ENCODE measurements at regions not wholly inside any gene's neighbourhood (a gene's known extent, or its start where the extent isn't known, plus 50 kb on each side); places are given as distances from the start of the nearest gene placed in this dataset.
"Not testable (repeated sequence)": the region's sequence is repeated elsewhere in the genome, so short reads cannot be mapped to it uniquely, and the experiment has no call there.

- no peak for DNase-seq (ENCODE audit: low spot score)
Measured at GRCh38 chr7:27412164-27412563, 169.6 kb downstream of the EVX1 start.

DNA sequence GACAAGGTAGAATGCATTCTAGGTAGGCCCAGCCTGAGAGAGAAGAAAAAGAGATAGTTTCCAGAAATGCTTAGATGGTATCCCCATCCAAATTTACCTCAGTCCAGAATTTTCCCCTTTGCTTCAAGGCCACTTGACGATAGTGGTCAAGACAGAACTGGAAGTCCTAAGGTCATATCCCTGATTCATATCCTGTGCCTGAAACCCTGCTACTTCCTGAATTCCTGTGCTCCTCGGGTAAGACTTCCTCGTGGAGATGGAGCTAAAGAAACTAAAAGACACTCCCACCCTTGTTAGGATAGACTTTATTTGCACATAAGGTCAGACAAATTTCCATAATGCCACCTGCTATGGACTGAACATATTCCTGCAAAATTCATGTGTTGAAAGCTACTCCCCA lies 175.9 kb downstream of the EVX1 start:
- DNase-seq (ENCODE audit: low spot score), result no peak

DNA sequence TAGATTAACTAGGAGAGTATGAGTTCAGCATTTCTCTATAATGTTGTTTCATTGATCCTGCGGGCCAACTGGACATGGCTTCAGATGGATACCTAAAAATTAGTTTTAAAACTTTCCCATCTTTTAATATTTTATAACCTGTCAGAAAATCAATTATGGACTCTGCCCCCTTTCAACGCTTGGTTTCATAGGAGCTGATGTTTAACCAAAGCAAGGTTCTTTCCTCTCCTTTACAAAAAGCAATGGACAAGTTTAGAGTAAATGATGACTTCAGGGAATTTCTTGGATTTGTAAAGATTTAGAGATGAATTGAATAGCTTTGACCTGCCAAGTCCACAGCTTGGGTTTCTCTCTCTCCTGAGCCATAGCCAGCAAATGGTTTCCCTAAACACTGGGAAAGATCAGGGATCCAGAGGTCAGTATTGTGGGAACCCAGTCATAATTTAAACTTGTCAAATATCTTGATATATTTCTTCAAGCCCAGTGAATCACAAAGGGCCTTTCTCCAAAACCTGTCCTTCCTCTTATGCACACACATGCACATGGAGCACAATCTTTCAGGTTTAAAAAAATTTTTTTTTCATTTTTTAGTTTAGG lies 177.1 kb downstream of the EVX1 start:
- no peak for DNase-seq (ENCODE audit: low spot score)

- no peak for DNase-seq (ENCODE audit: low spot score)
Measured at GRCh38 chr7:27420702-27421101, 178.1 kb downstream of the EVX1 start.

GRCh38 chr7:27423290-27423689 lies 180.7 kb downstream of the EVX1 start:
- DNase-seq (ENCODE audit: low spot score), result peak; percentile 71

DNA sequence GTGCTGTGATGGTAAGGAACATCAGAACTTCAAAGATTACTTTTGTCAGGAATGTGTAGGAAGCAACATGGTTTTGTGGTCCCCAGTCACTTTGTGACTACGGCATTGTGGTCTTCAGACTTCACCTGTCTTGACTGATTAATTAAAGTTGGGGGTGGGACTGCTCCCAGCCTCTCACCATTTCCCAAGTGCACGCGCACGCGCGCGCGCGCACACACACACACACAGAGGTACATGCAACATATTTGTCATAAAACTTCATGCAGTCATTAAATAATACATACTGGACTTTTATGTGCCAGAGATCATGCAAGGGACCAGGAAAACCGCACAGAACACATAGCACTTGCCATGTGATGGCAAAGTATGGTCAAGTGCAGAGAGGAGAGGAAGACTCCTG lies 181.2 kb downstream of the EVX1 start:
- no peak for DNase-seq (ENCODE audit: low spot score)

GRCh38 chr7:27424231-27424630 lies 181.6 kb downstream of the EVX1 start:
- DNase-seq (ENCODE audit: low spot score), result no peak

GRCh38 chr7:27424749-27425148 lies 182.1 kb downstream of the EVX1 start:
- DNase-seq (ENCODE audit: low spot score), result peak; percentile 35

DNA sequence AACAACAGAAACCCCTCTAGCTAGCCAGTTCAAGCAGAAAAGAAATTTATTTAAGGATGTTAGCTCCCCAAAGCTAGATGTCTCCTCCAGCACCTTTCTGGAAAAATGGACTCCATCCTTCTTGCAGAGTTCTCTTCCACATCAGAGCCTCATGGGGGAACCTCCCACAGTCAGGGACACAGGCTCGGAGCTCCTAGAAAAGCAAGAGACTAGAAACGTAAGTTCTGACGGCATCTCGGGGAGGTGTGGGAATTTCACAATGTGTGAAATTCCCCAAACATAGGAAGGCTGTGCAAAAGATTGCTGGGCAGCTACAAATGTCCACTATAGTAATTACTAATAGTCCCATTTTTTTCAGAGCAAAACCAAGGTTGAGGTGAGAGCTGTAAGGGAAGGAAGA lies 184.8 kb downstream of the EVX1 start:
- DNase-seq (ENCODE audit: low spot score), result no peak

DNA sequence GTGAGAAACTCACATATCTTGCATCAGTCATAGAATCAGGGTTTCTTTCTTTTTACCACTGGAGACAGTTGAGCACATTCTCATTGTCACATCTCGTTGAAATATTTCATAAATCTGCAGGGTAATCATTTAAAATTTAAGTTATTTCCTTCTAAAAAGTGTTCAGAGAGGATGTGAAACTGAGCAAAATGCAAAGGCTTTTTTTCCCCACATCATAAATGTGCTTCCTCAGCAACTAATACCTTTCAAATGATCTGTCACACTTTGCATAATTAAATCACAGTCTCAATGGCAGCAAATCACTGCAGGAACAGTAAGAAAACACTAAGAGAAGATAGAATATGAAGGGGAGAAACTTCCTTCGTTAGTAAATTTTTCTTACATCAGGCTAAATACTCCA lies 187.5 kb downstream of the EVX1 start:
- DNase-seq (ENCODE audit: low spot score), result no peak

DNA sequence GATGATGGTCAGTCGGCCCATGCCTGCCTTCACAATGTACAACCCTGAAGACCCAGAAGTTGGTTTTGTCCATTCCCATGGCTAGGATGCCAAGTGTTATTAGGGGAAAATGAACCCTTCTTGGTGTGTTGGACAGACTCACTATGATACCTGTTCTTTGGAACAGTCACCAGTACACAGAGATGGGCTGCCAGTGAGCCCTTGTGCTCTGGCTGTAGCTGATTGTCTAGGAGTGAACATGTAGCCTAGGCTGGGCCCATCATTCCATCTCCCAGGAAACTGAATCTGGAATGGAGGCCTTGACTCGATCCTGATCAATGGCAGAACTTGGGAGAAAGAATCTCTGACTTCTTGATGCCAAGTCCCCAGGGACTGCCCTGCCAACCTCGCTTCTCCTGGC lies 188.9 kb downstream of the EVX1 start:
- no peak for DNase-seq (ENCODE audit: low spot score)

DNA sequence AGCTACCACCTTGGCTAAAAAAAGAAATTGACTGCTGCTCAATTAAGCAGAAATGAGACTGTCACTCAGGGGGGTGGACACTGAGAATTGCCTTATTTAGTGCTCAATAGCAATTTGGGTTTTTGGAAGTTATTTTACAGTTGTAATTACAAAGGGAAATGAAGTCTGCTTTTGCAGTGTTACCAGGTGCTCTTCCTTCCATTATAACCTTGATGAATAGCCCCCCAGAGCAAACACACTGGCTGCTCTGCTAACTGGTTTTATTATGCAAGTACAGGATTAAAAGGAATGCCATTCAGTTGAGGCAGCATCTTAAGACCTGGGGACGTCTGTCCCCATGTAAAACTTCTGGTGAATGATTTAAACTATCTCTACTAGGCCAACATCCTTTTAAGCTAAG lies 191.0 kb downstream of the EVX1 start:
- no peak for DNase-seq (ENCODE audit: low spot score)

- peak; percentile 51 for DNase-seq (ENCODE audit: low spot score)
Measured at GRCh38 chr7:27434756-27435400, 192.3 kb downstream of the EVX1 start.

DNA sequence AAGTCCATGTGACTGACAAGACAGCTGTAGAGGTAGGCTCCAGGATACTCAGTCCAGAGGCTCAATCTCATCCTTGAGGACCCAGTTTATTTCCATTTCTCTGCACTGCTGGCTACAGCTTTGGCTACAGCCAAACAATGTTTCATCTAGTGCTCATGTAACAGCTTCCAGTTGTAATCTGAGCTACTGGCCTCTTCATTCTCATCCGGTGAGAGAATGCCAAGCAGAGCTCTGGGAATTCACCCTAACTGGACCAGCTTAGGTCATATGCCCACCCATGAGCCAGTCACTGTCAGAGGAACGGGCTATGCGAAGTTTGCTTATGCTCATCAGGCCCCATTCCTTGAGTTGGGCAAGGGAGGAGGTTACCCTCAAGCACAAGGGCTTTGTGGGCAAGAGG lies 192.9 kb downstream of the EVX1 start:
- peak; percentile 68 for DNase-seq (ENCODE audit: low spot score)

- no peak for DNase-seq (ENCODE audit: low spot score)
Measured at GRCh38 chr7:27438881-27439589, 196.4 kb downstream of the EVX1 start.

- DNase-seq (ENCODE audit: low spot score), result no peak
Measured at GRCh38 chr7:27442455-27442854, 199.9 kb downstream of the EVX1 start.

DNA sequence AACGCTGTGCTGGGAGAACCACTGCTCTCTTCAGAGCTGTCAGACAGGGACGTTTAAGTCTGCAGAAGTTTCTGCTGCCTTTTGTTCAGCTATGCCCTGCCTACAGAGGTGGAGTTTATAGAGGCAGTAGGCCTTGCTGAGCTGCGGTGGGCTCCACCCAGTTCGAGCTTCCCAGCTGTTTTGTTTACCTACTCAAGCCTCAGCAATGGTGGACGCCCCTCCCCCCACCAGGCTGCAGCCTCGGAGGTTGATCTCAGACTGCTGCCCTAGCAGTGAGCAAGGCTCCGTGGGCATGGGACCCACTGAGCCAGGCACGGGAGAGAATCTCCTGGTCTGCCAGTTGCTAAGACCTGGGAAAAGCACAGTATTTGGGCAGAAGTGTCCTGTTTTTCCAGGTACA lies 206.4 kb downstream of the EVX1 start:
- DNase-seq (ENCODE audit: low spot score), result not testable (repeated sequence)

DNA sequence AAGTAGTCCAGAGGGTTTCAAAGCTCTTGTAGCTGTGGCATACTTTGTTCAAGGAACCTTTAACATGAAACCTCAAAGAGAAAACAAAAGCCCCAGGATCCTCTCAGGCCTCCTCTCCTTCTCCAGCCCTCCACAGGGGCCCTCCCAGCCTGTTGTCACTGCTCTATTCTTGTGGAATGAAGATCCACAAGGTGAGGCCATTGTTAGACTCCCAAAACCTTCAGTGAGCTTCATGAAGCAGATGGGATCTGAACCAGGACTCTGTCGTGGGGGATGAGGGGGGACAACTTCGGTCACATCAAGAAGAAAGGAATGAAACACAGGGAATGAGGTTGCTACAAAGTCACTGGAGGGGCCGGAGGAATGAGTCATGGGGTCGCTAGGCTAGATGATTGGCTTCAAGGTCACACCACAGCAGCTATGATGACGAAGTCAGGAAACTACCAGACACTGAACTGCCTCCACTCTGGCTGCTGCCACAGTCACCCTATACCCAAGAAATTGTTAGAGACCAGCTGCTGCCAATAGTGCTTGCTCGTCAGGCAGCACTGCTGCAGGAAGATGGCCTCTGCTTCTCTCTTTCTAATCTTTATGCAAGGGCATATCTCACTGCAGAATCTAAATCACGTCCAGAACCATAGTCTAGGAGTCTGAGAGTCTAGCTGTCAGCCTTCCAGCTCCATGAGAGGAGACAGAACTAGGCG lies 208.8 kb downstream of the HIBADH start:
- DNase-seq (ENCODE audit: low spot score), result peak; percentile 73

- not testable (repeated sequence) for DNase-seq (ENCODE audit: low spot score)
Measured at GRCh38 chr7:27457120-27457519, 205.6 kb downstream of the HIBADH start.

- DNase-seq (ENCODE audit: low spot score), result not testable (repeated sequence)
Measured at GRCh38 chr7:27457603-27458565, 204.8 kb downstream of the HIBADH start.

DNA sequence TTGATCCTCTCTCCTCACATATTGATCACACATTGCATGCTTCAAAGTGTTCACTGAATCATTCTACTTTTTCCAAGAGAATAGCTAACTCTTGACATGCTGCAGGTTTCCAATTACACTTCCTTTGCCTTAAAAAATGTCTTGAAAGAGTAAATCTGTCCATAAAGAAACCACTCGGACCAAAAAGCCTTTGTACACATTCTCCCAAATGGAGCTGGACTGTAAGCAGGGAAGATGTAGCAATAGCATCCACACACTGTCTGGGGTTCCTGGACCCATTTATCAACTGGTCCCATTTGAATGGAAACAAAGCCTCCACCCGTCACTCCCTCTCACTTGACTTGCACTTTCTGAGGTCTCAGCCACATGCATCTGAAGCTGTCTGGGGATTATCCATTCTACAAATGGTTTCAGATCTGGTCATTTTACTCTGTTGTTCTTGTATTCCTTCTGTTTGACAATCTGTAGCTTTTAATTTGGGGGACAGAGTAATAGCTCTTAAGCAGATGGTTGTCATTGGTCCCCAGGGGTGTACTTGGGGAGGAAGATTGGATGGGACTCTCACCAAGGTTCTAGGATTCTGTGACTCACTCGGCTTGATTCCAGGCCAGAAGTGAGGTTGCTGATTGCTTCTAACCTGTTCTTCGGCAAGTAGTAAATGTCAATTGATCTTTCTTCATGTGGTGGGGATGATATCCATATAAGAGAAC lies 203.5 kb downstream of the HIBADH start:
- no peak for DNase-seq (ENCODE audit: low spot score)
